ENCODE measurements at regions not wholly inside any gene's neighbourhood (a gene's known extent, or its start where the extent isn't known, plus 50 kb on each side); places are given as distances from the start of the nearest gene placed in this dataset.

DNA sequence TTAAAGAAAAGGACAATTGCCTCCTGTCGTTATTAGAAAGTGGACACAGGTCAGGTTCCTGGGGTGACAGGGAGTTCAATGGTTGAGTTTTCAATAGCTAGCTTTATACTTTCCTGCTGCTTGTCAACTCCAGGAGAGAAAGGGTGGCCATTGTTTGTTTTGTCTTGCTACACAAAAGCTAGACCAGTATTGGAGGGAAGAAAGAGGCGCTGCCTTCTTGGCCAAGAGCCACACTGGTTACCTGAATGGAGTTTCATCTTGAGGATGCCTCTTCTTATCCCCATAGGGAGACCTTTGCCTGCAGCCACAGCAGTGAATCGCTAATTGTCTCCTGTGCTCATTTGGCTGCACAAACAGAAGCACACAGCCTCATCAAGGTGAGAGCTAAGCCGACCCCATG is 279.4 kb upstream of the GRIA1 start:
- ChIA-PET POLR2A (no interaction called here), CTCF (no interaction called here)
- DNase-seq = no peak
- Mint-ChIP-seq H3K4me1 (no peaks in the 10 kb centered on the region), H3K4me3 (no peak overlapping the region), H3K9me3 (peaks cover 6% of the 10 kb centered on the region), H3K27me3 (no peaks in the 10 kb centered on the region), H3K36me3 (ENCODE audit: low read depth) (no peaks in the 10 kb centered on the region), H3K27ac (no peak overlapping the region)
- TF ChIP-seq, protein P1, sequence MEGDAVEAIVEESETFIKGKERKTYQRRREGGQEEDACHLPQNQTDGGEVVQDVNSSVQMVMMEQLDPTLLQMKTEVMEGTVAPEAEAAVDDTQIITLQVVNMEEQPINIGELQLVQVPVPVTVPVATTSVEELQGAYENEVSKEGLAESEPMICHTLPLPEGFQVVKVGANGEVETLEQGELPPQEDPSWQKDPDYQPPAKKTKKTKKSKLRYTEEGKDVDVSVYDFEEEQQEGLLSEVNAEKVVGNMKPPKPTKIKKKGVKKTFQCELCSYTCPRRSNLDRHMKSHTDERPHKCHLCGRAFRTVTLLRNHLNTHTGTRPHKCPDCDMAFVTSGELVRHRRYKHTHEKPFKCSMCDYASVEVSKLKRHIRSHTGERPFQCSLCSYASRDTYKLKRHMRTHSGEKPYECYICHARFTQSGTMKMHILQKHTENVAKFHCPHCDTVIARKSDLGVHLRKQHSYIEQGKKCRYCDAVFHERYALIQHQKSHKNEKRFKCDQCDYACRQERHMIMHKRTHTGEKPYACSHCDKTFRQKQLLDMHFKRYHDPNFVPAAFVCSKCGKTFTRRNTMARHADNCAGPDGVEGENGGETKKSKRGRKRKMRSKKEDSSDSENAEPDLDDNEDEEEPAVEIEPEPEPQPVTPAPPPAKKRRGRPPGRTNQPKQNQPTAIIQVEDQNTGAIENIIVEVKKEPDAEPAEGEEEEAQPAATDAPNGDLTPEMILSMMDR (IDR thresholded peaks at IDR 0.05) = no peak
- ATAC-seq (ENCODE audit: low read depth) = no peak
- intact Hi-C loops (cut with micrococcal nuclease) = no loop called here

DNA sequence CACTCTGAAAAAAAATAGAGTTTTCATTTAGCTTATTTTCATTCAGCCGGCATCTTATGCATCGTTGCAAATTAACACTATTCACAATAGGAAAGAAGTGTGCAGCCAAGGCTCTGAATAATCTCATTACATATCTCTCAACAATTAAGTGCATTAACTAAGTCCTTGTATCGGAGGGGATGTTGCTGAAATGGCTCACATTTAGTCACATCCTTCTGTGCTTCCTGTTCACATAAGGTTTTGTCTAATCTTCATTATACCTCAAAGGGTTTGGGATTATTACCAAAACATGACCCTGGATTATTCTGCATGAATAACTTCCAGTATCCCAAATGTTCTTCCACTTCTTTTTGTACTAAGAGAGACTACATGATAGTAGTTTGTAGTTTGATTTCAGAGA is 278.0 kb upstream of the GRIA1 start:
- intact Hi-C loops (cut with micrococcal nuclease) = no loop called here
- ChIA-PET CTCF (no interaction called here), POLR2A (no interaction called here)
- no peaks in the 10 kb centered on the region for H3K27me3 Mint-ChIP-seq
- peaks cover 13% of the 10 kb centered on the region for H3K9me3 Mint-ChIP-seq
- H3K4me3 Mint-ChIP-seq = no peak overlapping the region
- H3K27ac Mint-ChIP-seq = no peak overlapping the region
- no peak for DNase-seq
- H3K4me1 Mint-ChIP-seq = no peaks in the 10 kb centered on the region
- TF ChIP-seq, protein P1 (IDR thresholded peaks at IDR 0.05) = no peak
- no peak for ATAC-seq (ENCODE audit: low read depth)
- H3K36me3 Mint-ChIP-seq (ENCODE audit: low read depth) = no peaks in the 10 kb centered on the region

DNA sequence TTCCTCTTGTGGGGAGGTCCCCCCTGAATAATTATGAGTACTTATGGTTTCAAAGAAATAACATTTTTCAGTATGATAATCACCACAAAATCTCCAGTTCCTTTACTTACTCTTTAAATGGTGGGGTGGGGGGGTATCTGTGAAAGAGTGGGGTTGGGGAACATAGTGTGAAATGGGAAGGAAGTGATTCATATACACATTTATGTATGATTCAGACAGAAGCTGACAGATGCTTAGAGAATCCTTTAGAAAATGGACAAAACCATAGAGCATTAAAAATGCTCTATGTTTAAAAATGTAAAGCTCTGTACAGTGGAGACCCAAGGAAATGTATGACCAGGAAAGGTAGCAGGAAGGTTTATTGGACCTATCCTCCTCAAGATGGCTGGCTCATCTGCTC is 267.5 kb upstream of the GRIA1 start:
- H3K36me3 Mint-ChIP-seq (ENCODE audit: low read depth) = no peaks in the 10 kb centered on the region
- DNase-seq (no peak), ATAC-seq (ENCODE audit: low read depth) (no peak)
- intact Hi-C loops (cut with micrococcal nuclease) = no loop called here
- TF ChIP-seq, protein P1 (IDR thresholded peaks at IDR 0.05) = no peak
- no peaks in the 10 kb centered on the region for H3K27me3 Mint-ChIP-seq
- POLR2A ChIA-PET = no interaction called here
- CTCF ChIA-PET = no interaction called here
- peaks cover 4% of the 10 kb centered on the region for H3K9me3 Mint-ChIP-seq
- no peak overlapping the region for H3K27ac Mint-ChIP-seq
- no peaks in the 10 kb centered on the region for H3K4me1 Mint-ChIP-seq
- no peak overlapping the region for H3K4me3 Mint-ChIP-seq

DNA sequence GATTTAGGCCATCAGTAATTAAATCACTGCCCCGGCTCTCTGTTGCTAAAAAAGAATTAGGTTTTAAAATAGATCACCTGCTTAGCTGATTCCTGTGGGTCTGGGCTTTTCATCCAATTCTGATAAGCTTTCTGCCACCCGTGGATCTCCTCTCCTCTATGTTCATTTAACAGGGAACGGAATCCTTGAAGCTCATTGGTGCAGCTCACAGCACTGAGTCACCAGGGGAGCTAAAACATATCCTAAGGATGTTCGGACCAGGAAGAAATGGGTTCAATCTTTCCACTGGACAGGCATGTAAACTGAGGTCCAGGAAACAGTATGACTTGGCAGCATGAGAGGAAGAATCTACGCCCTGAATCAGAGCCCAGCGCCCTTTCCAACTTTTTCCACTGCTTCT is 267.1 kb upstream of the GRIA1 start:
- H3K27ac Mint-ChIP-seq = no peak overlapping the region
- H3K36me3 Mint-ChIP-seq (ENCODE audit: low read depth) = no peaks in the 10 kb centered on the region
- TF ChIP-seq, protein P1 (IDR thresholded peaks at IDR 0.05) = no peak
- DNase-seq = no peak
- intact Hi-C loops (cut with micrococcal nuclease) = no loop called here
- ChIA-PET CTCF (no interaction called here), POLR2A (no interaction called here)
- H3K4me1 Mint-ChIP-seq = no peaks in the 10 kb centered on the region
- ATAC-seq (ENCODE audit: low read depth) = no peak
- H3K9me3 Mint-ChIP-seq = peaks cover 4% of the 10 kb centered on the region
- H3K27me3 Mint-ChIP-seq = no peaks in the 10 kb centered on the region
- H3K4me3 Mint-ChIP-seq = no peak overlapping the region

DNA sequence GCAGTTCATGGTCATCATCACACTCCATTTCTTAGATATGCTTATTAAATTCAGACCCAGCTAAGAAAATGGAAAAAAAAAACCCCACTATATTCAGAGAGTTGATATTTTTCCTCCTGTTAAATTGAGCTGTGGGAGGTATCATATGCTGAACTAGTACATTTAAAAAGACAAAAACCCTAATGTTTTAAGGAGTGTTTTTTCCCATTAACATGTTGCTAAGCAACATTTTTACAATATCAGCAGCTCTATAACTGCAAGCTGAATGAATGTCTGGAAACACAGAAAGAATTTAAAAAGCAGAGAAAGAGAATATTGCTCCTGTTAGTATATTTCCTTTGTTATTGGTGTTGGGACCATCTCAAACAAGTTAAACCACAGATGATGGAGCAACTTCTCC is 265.8 kb upstream of the GRIA1 start:
- intact Hi-C loops (cut with micrococcal nuclease) = no loop called here
- Mint-ChIP-seq H3K9me3 (peaks cover 6% of the 10 kb centered on the region), H3K27me3 (no peaks in the 10 kb centered on the region), H3K4me3 (no peak overlapping the region), H3K36me3 (ENCODE audit: low read depth) (no peaks in the 10 kb centered on the region), H3K4me1 (no peaks in the 10 kb centered on the region), H3K27ac (no peak overlapping the region)
- DNase-seq = no peak
- POLR2A ChIA-PET = interaction anchor here (0.7 kb wide), 1 partner anchor 1060 kb away, joined by 3 read pairs; no protein-coding TSS in a partner anchor
- ATAC-seq (ENCODE audit: low read depth) = no peak
- CTCF ChIA-PET = no interaction called here
- TF ChIP-seq, protein P1 (IDR thresholded peaks at IDR 0.05) = no peak

Measured in activated B cell treated with CpG ODN at 0.5 μM for 24 hours (primary cell).